Breast epithelium (tissue), 3 donors: ENCODE measurements at regions not wholly inside any gene's neighbourhood (a gene's known extent, or its start where the extent isn't known, plus 50 kb on each side); places are given as distances from the start of the nearest gene placed in this dataset.

Experiments
- CTCF ChIP-seq, 3 donors: fragments of 450-650 bp; IDR thresholded peaks; one replicate each; pipeline ENCODE4 v1.5.1; 2016 to 2017; ENCODE audit warnings: antibody characterized with exemption in 3 of 3, mild to moderate bottlenecking in 3 of 3, moderate library complexity in 3 of 3
- POLR2A ChIP-seq: fragments of 450-650 bp; IDR thresholded peaks from one replicate; pipeline ENCODE4 v1.6.1; 2016; ENCODE audit warnings: antibody characterized with exemption, mild to moderate bottlenecking, moderate library complexity

GRCh38 chr22:27196606-27197005 is 539.2 kb downstream of the MIAT start:
- TF ChIP-seq CTCF (IDR thresholded peaks at IDR 0.05), result no peak
- no peak for TF ChIP-seq POLR2A
